ENCODE measurements at regions not wholly inside any gene's neighbourhood (a gene's known extent, or its start where the extent isn't known, plus 50 kb on each side); places are given as distances from the start of the nearest gene placed in this dataset.

DNA sequence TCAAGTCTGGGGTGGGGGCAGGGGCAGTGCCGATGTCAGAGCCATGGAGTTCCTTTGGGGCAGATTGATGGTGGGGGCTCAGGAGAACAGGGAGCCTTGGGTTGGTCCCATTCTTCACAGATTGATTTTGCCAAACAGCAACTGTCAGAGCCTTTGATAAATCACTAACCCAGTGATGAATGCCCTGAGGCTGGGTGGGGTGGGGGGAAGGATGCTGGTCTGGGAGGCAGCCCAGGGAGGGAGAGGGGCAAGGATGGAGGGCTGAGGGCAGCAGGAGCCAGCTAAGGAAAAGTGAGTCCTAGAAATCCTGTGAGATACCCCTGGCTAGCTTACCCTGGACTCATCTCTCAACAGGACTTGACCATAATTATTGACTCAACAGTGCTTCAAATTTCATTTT lies 60.1 kb upstream of the ARAP3 start:
- no peak overlapping the region for H3K4me3 ChIP-seq (ENCODE audit: low read depth, low read length)
- DNase-seq (ENCODE audit: low read depth, low spot score), result no peak
- TF ChIP-seq, protein P1, sequence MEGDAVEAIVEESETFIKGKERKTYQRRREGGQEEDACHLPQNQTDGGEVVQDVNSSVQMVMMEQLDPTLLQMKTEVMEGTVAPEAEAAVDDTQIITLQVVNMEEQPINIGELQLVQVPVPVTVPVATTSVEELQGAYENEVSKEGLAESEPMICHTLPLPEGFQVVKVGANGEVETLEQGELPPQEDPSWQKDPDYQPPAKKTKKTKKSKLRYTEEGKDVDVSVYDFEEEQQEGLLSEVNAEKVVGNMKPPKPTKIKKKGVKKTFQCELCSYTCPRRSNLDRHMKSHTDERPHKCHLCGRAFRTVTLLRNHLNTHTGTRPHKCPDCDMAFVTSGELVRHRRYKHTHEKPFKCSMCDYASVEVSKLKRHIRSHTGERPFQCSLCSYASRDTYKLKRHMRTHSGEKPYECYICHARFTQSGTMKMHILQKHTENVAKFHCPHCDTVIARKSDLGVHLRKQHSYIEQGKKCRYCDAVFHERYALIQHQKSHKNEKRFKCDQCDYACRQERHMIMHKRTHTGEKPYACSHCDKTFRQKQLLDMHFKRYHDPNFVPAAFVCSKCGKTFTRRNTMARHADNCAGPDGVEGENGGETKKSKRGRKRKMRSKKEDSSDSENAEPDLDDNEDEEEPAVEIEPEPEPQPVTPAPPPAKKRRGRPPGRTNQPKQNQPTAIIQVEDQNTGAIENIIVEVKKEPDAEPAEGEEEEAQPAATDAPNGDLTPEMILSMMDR (IDR thresholded peaks at IDR 0.05; ENCODE audit: insufficient read depth, low read length, missing control alignments), result no peak
- CTCF ChIA-PET, result interaction anchor here (1.5 to 1.6 kb wide), 2 partner anchors 137 to 139 kb away, joined by 3 read pairs; partner anchors contain the start of gene PCDH1
- POLR2A ChIA-PET, result no interaction called here

DNA sequence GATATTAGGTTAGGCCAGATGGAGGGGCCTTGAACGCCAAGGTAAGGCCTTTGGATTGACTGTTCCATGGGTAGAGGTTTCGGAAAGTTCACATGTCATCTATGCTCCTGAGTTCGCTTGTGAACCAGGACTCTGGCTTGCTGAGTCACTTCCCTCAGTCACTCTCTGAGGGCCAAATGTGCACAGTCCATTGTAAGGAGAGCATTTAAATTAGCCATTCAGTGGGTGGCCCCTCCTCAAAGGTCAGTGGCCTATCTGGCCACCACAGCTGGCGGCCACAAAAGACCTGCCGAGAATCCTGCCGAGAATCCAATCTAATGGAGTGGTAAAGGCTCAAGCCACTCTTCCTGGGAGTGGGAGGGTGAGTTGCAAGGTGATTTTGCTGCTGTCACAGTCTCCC lies 58.9 kb upstream of the ARAP3 start:
- CTCF ChIA-PET, result interaction anchor here (1.0 kb wide), 1 partner anchor 138 kb away, joined by 4 read pairs; no protein-coding TSS in a partner anchor
- POLR2A ChIA-PET, result no interaction called here
- no peak for DNase-seq (ENCODE audit: low read depth, low spot score)
- TF ChIP-seq, protein P1 (IDR thresholded peaks at IDR 0.05; ENCODE audit: insufficient read depth, low read length, missing control alignments), result no peak
- no peak overlapping the region for H3K4me3 ChIP-seq (ENCODE audit: low read depth, low read length)

DNA sequence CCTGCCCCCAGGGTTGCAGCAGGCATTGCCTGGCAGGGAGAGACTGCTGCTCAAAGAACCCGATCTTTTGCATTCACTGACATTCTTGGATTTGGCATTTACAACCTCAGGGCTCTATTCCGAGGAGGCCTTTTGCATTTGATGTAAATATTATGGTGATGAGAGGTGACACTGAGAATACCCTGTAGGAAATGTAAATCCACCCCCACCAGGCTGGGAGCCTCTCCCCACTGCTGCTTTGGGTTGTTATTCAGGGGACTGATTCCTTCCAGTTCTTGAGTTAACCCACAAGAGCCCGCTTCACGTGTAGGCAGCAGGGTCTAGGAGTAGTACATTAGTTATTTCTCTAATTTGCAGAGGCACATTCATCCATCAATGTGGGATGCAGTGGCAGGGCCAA lies 55.5 kb upstream of the ARAP3 start:
- DNase-seq (ENCODE audit: low read depth, low spot score), result no peak
- POLR2A ChIA-PET, result no interaction called here
- TF ChIP-seq, protein P1 (IDR thresholded peaks at IDR 0.05; ENCODE audit: insufficient read depth, low read length, missing control alignments), result no peak
- CTCF ChIA-PET, result interaction anchor here (1.1 kb wide), 1 partner anchor 141 kb away, joined by 3 read pairs; no protein-coding TSS in a partner anchor
- H3K4me3 ChIP-seq (ENCODE audit: low read depth, low read length), result no peak overlapping the region

DNA sequence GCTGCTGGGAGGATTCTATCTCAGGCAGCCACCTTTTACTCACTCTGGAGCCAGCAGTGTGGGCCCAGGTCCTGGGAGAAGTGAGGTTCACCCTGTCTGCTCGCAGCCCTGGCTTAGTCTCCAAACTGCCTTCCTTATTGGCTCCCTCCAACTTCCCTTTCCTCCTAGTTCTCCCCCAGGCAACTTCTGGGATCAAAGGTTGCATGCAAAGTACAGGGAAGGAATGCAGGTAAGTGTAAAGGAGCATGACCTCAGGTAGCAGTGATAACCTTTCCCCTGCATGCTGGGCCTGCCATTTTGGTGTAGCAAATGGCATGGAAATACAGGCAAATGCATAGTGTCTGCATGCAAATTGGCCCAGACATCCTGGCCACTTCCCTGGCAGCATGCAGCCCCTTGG lies 53.8 kb upstream of the ARAP3 start:
- ChIA-PET POLR2A (no interaction called here), CTCF (no interaction called here)
- H3K4me3 ChIP-seq (ENCODE audit: low read depth, low read length), result no peak overlapping the region

DNA sequence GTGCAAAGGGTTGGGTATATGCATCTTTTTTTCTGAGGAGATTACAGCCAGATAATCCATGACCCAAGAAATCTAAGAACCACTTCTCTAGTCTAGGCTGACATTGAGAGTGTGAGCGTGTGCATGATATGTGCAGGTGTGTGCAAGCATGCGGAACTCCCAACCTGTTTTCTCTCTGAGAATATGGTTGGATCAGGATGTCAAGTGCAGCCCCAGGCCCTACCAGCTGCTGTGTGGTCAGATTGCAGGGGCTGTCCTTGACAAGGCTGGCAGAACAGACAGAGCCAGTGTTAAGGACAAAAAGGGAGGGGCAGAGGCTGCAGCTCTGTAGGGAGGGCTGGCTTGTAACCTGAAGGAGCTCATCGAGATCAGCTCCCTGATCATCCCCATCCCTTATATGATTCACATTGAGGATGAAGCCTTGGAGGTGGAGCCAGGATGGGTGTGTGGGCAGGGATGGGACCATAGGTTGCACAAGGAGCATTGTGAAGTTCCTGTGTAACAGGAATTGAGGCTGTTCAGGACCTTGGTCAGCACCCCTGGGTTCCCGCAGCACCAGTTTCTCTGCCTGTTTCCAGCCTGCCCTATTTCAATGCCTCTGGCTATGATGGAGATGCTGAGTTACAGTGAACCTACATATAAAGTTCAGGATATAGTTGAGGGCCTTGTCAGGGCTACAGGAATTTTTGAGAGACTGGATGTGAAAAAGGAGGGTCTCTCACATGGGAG lies 52.6 kb upstream of the ARAP3 start:
- TF ChIP-seq, protein P1 (IDR thresholded peaks at IDR 0.05; ENCODE audit: insufficient read depth, low read length, missing control alignments), result no peak
- CTCF ChIA-PET, result no interaction called here
- POLR2A ChIA-PET, result no interaction called here
- no peak for DNase-seq (ENCODE audit: low read depth, low spot score)
- H3K4me3 ChIP-seq (ENCODE audit: low read depth, low read length), result no peak overlapping the region

More for the DNA sequence above, 53.8 kb upstream of the ARAP3 start:
- no peak for DNase-seq (ENCODE audit: low read depth, low spot score)
- TF ChIP-seq, protein P1 (IDR thresholded peaks at IDR 0.05; ENCODE audit: insufficient read depth, low read length, missing control alignments), result no peak

DNA sequence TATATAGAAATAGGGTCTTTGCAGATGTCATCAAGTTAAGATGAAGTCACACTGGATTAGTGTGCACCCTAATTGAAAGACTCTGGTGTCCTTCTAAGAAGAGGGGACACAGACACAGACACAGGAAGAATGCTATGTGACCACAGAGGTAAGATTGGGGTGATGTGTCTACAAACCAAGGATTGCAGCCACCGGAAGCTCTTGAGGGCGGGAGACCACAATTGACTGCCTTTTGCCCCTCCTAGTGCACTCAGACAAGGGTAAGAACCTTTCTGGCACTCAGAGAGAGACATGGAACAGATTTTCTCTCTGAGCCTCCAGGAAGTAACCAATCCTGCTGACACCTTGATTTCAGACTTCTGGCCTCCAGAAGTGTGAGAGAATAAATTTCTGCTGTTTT lies 51.2 kb upstream of the ARAP3 start:
- ChIA-PET CTCF (no interaction called here), POLR2A (no interaction called here)
- DNase-seq (ENCODE audit: low read depth, low spot score), result no peak
- H3K4me3 ChIP-seq (ENCODE audit: low read depth, low read length), result no peak overlapping the region
- TF ChIP-seq, protein P1 (IDR thresholded peaks at IDR 0.05; ENCODE audit: insufficient read depth, low read length, missing control alignments), result no peak

Measured in AG04449 (cell line).